ENCODE measurements at regions not wholly inside any gene's neighbourhood (a gene's known extent, or its start where the extent isn't known, plus 50 kb on each side); places are given as distances from the start of the nearest gene placed in this dataset.
A peak's percentile ranks its signal among the peaks of the same experiment; 100 is the strongest.

DNA sequence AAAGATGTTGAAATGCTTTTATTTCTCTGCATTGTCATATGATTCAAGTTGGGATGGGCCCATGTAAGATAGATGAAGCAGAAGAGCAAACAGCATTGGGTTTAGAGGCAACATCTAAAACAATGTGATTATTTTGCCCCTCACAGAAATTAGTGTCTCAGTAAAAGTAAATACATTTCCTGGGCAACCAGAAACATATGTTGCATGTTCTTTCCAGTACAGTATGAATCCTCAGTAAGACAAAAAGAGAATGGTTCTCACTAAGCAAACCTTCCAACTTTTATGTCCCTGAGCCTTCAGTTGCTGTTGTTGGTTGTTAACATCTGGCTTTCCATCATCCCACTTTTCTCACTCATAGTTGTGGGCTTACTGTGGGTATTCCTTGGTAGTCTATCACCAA lies 222.5 kb upstream of the PRPS1L1 start:
- DNase-seq (ENCODE audit: low spot score) = no peak

DNA sequence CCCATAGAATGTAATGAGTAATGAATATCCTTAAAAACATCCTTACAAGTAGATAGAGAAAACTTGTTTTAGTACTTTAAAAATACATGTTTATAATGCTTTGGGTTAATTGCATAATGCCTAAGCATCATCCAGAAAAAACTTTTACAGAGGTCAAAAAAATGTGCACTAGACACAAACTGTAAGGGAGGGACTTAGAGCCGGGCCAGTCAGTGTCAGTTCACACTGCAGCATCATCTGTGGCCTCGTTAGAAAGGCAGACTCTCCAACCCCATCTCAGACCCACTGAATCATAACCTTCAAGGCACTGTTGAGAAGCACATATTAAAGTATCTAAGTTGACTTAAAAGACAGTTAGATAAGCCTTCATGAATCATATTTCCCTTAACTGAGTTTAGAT lies 230.1 kb upstream of the PRPS1L1 start:
- peak; percentile 29 for DNase-seq (ENCODE audit: low spot score)

DNA sequence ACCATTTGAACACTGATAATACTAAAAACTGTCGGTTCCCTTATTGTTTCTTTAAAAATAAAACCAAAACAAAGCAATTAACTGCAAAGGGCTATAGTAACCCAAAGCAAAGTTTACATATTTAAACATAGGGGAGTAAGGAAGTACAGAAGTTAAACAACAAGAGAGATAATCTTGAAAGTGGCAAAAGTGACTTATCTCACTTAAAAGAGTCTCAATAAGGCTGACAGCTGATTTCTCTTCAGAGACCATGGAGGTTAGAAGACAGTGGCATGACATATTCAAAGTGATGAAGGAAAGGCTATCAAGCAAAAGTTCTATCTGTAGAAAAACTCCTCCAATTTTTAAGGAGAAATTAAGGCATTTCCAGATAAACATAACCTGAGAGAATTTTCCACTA lies 233.5 kb upstream of the HDAC9 start:
- no peak for DNase-seq (ENCODE audit: low spot score)

DNA sequence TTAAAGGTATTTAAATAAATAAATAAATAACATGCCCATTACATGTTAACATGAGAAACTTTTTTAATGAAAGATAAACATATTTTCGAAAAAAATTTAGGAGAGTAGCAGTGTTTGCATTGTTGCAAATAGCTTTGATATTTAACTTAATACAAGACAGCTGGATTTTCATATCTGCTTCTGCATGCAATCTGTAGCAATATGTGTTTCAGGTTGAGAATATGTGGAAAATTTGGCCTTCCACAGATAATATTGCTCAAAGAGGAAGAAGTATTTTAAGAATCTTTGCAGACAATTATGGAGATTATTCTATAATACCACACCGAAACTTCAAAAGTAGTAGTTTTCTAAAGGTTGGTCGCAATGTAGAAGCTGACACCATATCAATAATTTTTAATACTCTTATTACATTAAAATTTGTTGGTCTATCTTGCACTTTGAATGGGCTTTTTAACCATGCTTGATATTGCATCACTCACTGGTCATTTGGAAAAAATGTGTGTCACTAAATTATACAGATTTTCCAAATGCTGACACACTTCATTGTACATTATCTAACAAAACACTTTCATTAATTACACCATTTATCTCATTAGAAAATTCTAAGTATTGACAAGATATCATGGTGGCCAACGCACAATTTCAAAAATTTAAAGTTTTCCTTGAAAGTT lies 229.8 kb upstream of the HDAC9 start:
- no peak for DNase-seq (ENCODE audit: low spot score)

DNA sequence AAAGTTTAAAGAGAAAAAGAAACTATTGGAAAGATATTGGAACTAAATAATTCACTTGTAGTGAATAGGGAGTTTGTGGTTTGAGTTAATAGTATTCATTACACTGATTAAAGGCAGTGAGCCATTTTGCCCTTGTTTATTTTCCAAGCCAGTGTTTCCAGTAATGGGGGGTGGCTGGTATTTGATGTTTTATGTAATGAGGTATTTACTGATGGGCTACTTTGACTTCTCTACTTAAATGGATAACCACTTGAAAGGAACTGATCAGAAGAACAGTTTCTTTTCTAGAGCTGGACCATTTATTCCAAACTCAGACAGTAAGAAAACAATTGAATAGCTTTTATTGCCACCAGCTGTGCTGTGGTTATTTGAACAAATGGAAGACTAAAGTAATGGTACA lies 227.0 kb upstream of the HDAC9 start:
- DNase-seq (ENCODE audit: low spot score) = no peak

DNA sequence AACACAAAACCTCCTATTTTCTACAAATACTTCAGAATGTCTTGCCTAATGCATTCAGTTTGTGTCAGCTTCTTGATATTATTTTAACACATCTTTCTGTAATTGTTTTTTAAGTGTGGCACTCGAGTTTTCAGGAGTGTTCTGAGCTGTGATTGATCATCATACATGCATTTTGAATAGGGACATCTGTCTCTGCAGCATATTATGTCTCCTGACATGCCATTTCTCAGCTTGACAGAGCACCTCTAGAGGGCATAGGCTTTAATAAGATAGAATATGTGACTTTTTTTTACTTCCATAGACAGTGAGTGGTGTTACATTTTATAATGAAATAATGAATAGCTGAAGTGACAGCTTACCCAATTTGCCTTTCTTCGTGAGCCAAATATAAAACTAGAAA lies 219.2 kb upstream of the HDAC9 start:
- no peak for DNase-seq (ENCODE audit: low spot score)

DNA sequence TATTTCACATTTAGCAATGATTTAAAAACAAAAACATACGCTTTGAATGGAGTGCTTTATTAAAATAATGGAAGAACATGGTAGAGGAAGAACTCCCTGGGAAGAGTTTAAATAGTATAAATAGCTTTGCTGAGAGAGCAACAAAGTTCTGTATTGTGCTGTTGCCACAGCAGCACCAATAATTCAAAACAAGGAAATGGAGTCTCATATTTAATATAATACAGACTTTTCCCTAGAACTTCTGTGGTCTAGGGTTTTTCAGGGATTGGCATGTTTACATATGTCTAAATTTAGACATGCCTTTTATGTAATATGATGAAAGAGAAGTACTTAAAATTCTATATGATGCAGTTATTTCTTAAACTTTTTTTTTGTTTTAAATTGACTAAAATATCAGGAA lies 217.2 kb upstream of the HDAC9 start:
- peak; percentile 9 for DNase-seq (ENCODE audit: low spot score)

DNA sequence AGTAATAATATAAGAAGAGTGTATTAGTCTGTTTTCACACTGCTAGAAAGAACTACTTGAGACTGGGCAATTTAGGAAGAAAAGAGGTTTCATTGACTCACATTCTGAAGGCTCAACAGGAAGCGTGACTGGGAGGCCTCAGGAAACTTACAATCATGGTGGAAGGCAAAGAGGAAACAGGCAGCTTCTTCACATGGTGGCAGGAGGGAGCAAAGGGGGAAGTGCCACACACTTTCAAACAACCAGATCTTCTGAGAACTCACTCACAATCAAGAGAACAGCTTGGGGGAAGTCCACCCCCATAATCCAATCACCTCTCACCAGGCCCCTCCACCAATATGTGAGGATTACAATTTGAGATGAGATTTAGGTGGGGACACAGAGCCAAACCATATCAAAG lies 212.5 kb upstream of the HDAC9 start:
- no peak for DNase-seq (ENCODE audit: low spot score)

DNA sequence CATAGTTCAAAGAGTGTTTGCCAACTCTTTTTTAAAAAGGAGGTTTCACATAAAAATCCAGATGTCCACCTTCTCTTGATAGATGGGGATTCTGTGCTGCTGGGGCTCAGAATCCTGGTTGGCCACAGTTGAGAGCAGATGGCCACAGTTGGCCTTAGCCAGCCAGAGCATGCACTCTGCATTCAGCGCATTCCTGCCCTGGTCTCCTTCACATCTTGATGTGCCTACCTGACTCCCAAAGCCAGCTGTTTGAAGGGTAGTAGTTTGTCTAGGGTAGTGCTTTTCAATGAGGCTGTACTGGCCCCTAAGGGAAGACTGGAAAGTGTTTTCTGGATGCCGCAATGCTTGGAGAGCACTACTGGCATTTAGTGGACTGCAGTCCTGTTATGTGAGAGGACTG lies 208.1 kb upstream of the HDAC9 start:
- DNase-seq (ENCODE audit: low spot score) = no peak

DNA sequence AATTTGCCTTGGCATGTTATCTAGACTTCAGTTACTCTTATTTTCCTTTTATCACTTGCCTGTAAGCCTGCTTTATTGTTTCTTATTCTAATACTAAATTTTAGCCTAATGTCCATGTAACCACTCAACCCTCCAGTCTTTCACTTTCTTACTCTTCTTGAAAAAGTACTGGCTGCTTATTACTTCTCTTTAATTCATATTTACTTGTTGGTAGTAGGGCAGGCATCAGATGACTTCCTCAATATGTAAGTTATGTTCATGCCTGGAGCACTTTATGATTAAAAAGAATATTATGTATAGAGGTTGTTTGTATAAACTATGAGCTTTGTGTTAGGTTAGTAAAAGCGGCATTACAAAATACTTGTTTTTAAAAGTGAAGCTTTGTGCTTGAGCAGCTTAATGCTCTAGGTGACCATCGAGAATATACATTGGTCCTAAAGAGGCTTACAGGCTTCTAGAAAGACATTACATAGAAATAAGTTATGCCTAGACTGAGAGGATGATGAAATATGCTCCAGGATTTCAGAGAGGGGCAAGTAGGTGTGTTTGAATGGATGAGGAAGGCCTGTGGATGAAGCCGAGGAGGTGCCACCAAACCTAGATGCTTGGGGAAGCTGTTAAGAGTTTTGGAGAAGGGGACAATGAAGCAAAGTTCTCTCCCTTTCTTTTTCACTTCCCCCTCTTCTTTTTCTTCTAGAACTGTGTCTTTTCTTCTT lies 207.1 kb upstream of the HDAC9 start:
- no peak for DNase-seq (ENCODE audit: low spot score)

DNA sequence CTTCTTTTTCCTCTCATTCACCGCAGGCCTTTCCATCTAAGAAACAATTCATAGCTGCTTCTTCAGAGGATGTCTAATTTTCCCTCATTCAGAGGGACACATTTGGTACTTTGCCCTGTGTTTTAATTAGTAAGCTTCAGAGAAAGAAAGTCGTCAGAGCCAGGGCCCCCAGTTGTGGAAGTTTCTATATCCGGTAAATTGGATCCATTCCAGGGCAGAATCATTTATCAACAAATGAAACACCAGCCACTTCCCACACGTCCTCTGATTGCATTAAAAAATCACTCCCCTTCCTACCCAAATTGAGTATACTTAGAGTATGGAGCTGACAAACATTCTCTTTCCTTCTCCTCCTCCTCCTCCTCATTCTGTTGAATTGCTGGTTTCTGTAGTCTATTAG lies 205.8 kb upstream of the HDAC9 start:
- DNase-seq (ENCODE audit: low spot score) = no peak

DNA sequence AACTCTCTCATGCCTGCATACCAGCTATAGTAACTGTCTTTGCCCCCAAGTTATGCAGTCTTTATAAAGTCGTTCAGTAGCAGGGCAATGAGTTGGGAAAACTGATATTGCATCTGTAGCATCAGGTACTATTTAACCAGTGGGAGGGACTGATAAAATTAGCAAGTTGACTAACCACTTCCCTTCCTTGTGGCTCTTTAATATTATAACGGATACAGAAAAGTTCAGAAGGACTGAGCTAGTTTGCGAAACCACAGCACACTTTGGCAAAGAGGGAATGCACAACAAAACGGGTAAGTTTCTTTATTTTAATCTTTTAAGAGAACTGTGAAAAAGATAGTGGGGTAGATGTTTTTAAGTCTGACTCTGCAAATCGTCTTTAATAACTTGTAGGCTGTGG lies 205.3 kb upstream of the HDAC9 start:
- no peak for DNase-seq (ENCODE audit: low spot score)

DNA sequence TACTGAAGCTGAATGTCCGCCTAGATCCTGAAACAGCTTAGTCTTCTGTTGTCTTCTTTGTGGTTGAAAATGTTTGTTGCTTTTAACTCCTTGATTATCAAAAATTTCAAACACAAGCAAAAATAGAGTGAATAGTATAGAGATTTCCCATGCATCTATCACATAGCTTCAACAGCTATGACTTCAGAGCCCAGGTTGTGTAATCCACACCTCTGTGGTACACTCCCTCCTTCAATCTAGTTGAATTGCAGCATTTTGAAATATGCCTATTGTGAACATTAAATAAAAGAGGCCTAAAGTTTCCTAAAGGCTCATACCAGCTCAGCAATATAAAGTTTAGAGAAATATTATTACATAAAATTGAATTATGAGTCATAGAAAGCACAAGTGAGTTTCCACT lies 204.7 kb upstream of the HDAC9 start:
- no peak for DNase-seq (ENCODE audit: low spot score)

DNA sequence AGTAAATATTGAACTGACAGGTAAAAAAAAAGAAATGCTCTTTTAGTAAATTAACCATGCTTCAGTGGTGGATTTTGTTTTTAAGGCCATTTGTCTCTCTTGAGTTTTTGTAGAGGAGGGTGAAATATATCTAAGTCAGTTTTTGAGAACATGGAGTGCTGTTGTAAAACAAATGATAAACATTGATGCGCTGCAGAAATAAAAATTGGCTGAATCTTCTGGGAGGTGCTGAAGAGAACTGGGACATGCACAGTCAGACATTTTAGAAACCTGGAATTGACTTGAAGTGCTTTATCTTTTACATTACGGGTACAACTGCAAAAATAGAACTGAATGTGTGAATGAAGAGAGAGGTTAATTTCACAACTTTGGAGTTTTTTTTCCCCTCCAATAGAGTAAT lies 203.0 kb upstream of the HDAC9 start:
- no peak for DNase-seq (ENCODE audit: low spot score)

DNA sequence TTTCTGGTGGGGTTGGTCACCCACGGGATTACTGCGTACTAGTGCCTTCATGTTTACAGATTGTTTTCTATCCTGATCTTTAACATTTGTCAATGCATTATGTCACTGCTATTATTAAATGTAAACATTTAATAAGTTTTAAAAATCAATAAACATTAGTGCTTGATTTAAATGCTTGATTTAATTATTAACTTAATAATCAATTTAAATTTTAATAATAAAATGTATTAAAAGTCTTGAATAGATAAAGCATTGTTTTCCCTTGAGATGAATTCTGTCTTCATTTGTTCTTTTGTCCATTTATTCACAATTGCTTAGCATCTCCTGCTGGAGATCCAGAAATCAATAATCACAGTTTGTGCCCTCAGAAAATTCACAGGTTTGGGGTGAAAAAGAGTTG lies 201.8 kb upstream of the HDAC9 start:
- no peak for DNase-seq (ENCODE audit: low spot score)

DNA sequence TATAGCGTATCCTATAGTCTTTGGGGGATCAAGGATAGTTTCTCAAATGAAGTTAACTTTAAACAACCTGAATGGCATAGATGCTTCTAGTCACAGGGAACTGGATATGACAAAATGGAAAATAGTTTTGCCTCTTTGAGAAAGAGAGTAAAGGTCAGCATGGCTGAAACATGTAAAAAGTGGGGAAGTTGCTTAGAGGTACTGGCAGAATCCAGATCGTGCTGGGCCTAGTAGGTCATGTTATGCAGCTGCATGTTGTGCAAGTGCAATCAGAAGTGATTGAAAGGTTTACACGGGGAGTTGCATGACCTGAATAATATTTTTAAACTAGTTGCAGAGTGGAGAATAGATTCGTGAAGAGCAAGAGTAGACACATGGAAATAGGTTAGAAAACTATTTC lies 201.1 kb upstream of the HDAC9 start:
- no peak for DNase-seq (ENCODE audit: low spot score)

DNA sequence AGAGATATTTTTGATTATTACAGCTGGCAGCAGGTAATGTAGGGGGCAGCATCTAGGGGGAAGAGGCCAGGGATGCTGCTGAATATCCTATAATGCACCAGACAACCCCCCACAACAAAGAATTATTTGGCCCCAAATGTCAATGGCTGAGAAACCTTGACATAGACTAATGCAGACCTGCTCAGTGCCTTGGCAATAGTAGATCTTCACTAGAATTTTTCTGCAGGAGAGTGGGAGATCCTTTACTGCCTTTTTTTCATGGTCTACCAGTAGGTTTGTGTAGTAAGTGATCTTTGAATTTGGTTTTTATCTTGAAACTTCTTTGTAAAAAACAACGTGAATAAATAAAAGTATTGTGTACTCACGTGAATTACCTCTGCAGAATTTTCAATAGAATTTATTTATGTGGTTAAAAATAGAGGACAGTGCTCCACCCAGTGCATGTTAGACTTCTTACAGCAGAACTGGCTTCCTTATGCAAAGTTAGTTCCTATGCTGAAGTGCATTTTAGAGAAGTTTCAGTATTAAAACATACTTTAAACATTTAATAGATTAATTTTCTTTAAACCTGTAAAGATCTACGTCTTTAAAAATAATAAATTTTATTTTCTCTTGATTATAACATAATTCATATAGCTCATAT lies 199.6 kb upstream of the HDAC9 start:
- DNase-seq (ENCODE audit: low spot score) = no peak

DNA sequence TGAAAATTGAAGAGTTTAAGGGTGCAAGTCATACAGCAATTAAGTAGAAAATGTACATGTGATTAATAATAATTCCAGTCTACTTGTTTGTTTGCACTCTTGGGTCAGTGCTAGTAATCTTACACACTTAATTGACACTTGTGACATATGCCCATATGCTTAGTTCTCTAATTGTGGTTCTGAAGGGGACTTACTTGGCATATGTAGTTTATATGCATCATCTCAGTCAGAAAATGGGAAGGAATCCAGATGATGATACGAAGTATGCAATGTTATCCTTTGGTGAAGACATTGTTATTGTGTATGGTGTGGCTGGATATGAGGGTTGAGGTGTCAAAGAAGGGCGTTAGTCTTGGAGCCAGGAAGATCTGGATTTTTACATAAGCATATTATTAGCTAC lies 193.5 kb upstream of the HDAC9 start:
- DNase-seq (ENCODE audit: low spot score) = no peak

DNA sequence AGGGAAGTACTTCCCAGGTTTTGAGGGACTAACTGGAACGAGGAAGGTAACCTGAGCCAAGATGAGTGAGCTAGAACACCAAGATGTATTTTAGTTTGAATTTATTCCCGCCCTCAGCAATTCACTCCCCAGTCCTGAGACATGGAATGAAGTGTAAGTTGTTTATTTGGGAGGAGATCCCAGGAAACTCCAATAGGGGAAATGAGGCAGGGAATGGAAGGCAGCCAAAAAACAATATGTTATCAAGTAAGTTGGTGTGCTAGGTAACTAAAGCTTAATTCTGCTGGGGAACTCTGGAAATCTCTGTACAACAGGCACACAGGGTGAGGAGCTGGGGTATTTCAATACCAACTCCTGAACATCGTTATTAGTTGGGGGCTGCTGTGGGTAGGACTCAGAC lies 189.7 kb upstream of the HDAC9 start:
- no peak for DNase-seq (ENCODE audit: low spot score)

DNA sequence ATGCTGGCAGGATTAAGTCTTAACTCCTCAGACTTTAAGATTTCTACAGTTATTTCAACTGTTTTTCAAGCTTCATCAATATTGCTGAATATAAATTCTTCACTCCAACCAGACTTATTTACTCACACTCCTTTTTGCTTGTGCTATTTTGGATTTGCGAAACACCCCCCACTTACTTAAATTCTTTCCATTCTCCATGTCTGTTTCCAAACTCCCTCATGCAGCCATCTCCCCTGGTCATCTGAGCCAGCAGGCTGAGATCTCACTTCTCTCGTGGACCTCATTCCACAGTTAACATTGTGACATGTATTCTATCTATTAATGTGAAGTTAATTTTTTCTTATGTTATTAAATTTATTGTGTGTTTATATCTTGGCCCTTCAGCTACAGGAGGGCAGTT lies 188.9 kb upstream of the HDAC9 start:
- no peak for DNase-seq (ENCODE audit: low spot score)

DNA sequence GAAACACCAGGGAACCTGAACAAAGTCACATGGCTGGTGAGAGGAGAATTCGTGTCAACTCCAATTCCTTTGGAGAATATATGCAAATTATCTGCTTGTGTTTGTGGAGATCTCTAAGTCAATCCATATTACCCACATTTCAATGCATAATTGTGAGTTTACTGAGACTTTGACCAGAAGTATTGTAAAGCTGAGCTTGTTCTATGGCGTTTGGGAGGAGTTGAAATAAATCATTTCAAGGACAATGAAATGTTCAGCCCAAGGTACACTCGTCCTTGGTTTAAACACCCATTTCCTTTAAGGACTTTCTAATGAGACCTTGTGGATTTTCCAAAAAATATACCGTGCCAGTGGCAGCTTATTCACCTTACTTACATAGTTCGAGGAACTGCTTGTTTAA lies 186.6 kb upstream of the HDAC9 start:
- no peak for DNase-seq (ENCODE audit: low spot score)

DNA sequence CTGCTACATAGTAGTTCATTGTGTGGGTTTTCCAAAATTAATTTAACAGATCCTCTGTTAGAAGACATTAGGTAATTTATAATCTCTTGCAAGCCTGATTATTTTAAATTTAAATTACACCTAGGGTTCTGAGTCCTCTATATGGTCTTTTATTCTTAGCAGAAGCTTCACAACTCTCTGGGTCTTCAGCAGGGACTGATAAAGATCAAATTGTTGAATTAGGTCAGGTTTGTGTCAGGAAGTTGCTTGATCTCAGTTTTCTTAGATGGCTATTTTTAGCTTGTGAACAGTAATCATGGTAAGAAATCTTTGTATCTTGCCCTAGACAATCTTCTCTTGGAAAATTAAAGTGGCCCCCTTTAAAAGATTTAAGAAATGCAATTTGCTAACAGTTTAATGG lies 183.1 kb upstream of the HDAC9 start:
- no peak for DNase-seq (ENCODE audit: low spot score)

DNA sequence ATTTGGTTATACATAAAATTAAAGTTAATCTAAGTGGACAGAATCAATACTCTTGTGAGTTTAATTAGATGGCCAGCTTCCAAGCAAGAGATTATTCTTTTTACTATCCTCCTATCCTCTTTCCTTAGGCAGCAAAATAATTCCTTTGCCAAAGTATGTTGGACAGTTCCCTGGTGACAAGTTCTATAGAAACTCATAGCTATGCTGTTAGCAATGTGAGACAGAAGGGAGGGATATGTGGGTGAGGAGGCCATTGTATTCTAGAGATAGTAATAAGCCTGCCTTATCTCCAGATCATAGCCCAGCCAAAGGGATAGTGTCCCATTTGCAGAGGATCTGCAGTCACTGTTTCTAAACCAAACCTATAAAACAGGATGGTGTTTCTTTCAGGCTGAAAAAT lies 181.6 kb upstream of the HDAC9 start:
- DNase-seq (ENCODE audit: low spot score) = no peak

DNA sequence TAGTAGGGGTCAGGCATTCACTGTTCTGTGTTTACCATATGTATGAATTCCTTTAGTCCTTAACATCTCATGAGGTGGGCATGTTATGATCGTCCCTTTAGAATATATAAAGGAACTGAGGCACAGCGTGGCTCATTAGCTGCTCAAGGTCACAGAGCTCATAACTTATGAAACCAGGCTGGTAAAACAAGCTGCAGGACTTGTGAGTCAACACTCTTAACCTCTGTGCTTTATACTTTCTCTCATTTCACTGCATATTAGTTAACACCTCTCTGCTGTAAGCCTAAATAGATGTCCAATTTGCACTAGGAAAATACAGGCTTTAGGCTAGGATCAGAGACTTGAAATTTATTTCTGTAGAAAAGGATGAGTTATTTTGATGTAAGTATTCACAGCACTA lies 180.3 kb upstream of the HDAC9 start:
- DNase-seq (ENCODE audit: low spot score) = no peak

Measured in hepatic stellate cell (primary cell).